A549 (cell line): ENCODE measurements at regions not wholly inside any gene's neighbourhood (a gene's known extent, or its start where the extent isn't known, plus 50 kb on each side); places are given as distances from the start of the nearest gene placed in this dataset.

Experiments used
- ATAC-seq, 2 experiments: fragments of 200-7000 bp in 1 of 2; fragments of >200 bp in 1 of 2; cut with Nextera tagmentation in 1 of 2; cut with Tn5 transposase in 1 of 2; 3 replicates each; pipeline versions ENCODE4 v1.8.0 to v1.9.1; 2018 to 2020; ENCODE audit warnings: mild to moderate bottlenecking in 1 of 2, moderate library complexity in 1 of 2
- CTCF ChIA-PET: fragments of 300-600 bp; sonication (Branson Sonifier 250); formaldehyde crosslinking; extraction: SDS; loops from one replicate; lab custom pipeline; 2021; ENCODE audit warnings: antibody characterized with exemption, inconsistent platforms; lab: Yijun Ruan, JAX
- POLR2A ChIA-PET: fragments of 350-600 bp; formaldehyde crosslinking; extraction: SDS; loops from one replicate; lab custom pipeline; 2021; ENCODE audit warnings: antibody characterized with exemption, inconsistent platforms; lab: Yijun Ruan, JAX
- DNase-seq, 2 experiments: peaks; one replicate each; pipeline versions ENCODE4 v3.0.0 to v3.0.0-alpha.2; 2011 to 2016; ENCODE audit warnings: low read depth in 1 of 2, low spot score in 1 of 2
- FAIRE-seq: peaks from 2 replicates; lab custom pipeline; 2011; peaks lifted over from hg19 to GRCh38; lab: Jason Lieb, UNC
- H3K27ac ChIP-seq, 2 experiments: fragments of >200 bp; sonication (Bioruptor Twin); formaldehyde crosslinking; 3 replicates each; pipeline ENCODE4 v1.5.1; 2016 to 2017
- H3K4me1 ChIP-seq: fragments of >200 bp; sonication (Bioruptor Twin); formaldehyde crosslinking; 3 replicates; pipeline ENCODE4 v1.6.1; 2016
- H3K4me2 ChIP-seq: fragments of >200 bp; sonication (Bioruptor Twin); formaldehyde crosslinking; 3 replicates; pipeline ENCODE4 v1.6.1; 2016
- H3K4me3 ChIP-seq: fragments of >200 bp; sonication (Bioruptor Twin); formaldehyde crosslinking; 3 replicates; pipeline ENCODE4 v1.5.1; 2016
- H3K9me3 ChIP-seq: fragments of >200 bp; sonication (Bioruptor Twin); formaldehyde crosslinking; 3 replicates; pipeline ENCODE4 v1.6.1; 2016
- CTCF ChIP-seq: fragments of >200 bp; sonication (Bioruptor Twin); formaldehyde crosslinking; IDR thresholded peaks from 3 replicates; pipeline ENCODE4 v1.5.1; 2016
- EP300 ChIP-seq, 2 experiments: fragments of >200 bp; sonication (Bioruptor Twin); formaldehyde crosslinking; IDR thresholded peaks; 2 replicates in 1 of 2; 3 replicates in 1 of 2; pipeline ENCODE4 v1.6.1; 2016 to 2017
- FOSB ChIP-seq: fragments of 250-450 bp; sonication (Bioruptor Pico); IDR thresholded peaks from 2 replicates; pipeline ENCODE4 v1.5.0; 2020; ENCODE audit warnings: mild to moderate bottlenecking, moderate library complexity
- JUNB ChIP-seq: fragments of >200 bp; sonication (Bioruptor Twin); formaldehyde crosslinking; IDR thresholded peaks from 2 replicates; pipeline ENCODE4 v1.6.1; 2016
- KDM5A ChIP-seq: fragments of 200-600 bp; sonication (generic); IDR thresholded peaks from 2 replicates; pipeline ENCODE4 v1.6.1; 2016; ENCODE audit warnings: antibody characterized with exemption, mild to moderate bottlenecking
- MAX ChIP-seq: IDR thresholded peaks from 2 replicates; pipeline ENCODE4 v1.6.1; 2012
- MYC ChIP-seq: IDR thresholded peaks from 2 replicates; pipeline ENCODE4 v1.6.1; 2012; ENCODE audit warnings: mild to moderate bottlenecking, inconsistent platforms, low read length, improper control_type of control experiment, borderline replicate concordance
- PBX3 ChIP-seq: IDR thresholded peaks from 2 replicates; pipeline ENCODE4 v1.6.1; 2012
- RAD21 ChIP-seq, 2 experiments: fragments of >200 bp in 1 of 2; sonication (Bioruptor Twin) in 1 of 2; formaldehyde crosslinking in 1 of 2; IDR thresholded peaks in 1 of 2; conservative IDR thresholded peaks in 1 of 2; 2 replicates in 1 of 2; 3 replicates in 1 of 2; pipeline ENCODE4 v1.6.1; 2012 to 2018; ENCODE audit warnings: inconsistent platforms in 1 of 2
- TFCP2L1 ChIP-seq: fragments of 250-450 bp; sonication (Bioruptor Pico); IDR thresholded peaks from 2 replicates; pipeline ENCODE4 v1.5.0; 2021; ENCODE audit warnings: mild to moderate bottlenecking
- ZNF302 ChIP-seq: fragments of 250-450 bp; sonication (Bioruptor Pico); IDR thresholded peaks from 2 replicates; pipeline ENCODE4 v1.9.0; 2021; ENCODE audit warnings: inconsistent platforms, mild to moderate bottlenecking, moderate library complexity
- ZSCAN20 ChIP-seq: fragments of 250-450 bp; sonication (Bioruptor Pico); IDR thresholded peaks from 2 replicates; pipeline ENCODE4 v1.8.0; 2022; ENCODE audit warnings: mild to moderate bottlenecking, moderate library complexity
- WGBS: methylation state at CpG from one replicate; pipeline ENCODE4 v1.1.6; 2017; ENCODE audit errors: missing lambda C conversion rate; 5-methylcytosine and 5-hydroxymethylcytosine counted together
- TF ChIP-seq, protein P1 (sequence below): fragments of 200-600 bp; sonication (generic); IDR thresholded peaks from 2 replicates; pipeline ENCODE4 v1.6.1; 2016; ENCODE audit warnings: antibody characterized with exemption, mild to moderate bottlenecking, moderate library complexity

GRCh38 chr12:28711421-28711820 is 437.7 kb upstream of the FAR2 start:
- no peaks in the 10 kb centered on the region for H3K9me3 ChIP-seq
- ChIA-PET POLR2A (no interaction called here), CTCF (no interaction called here)
- DNase-seq (no peak), ATAC-seq (no peak), FAIRE-seq (no peak)
- no peaks in the 10 kb centered on the region for H3K4me1 ChIP-seq
- WGBS = 59% methylated on average over 1 of the region's 1 CpG
- H3K4me3 ChIP-seq = no peak overlapping the region
- H3K4me2 ChIP-seq = no peak overlapping the region
- TF ChIP-seq, protein P1, sequence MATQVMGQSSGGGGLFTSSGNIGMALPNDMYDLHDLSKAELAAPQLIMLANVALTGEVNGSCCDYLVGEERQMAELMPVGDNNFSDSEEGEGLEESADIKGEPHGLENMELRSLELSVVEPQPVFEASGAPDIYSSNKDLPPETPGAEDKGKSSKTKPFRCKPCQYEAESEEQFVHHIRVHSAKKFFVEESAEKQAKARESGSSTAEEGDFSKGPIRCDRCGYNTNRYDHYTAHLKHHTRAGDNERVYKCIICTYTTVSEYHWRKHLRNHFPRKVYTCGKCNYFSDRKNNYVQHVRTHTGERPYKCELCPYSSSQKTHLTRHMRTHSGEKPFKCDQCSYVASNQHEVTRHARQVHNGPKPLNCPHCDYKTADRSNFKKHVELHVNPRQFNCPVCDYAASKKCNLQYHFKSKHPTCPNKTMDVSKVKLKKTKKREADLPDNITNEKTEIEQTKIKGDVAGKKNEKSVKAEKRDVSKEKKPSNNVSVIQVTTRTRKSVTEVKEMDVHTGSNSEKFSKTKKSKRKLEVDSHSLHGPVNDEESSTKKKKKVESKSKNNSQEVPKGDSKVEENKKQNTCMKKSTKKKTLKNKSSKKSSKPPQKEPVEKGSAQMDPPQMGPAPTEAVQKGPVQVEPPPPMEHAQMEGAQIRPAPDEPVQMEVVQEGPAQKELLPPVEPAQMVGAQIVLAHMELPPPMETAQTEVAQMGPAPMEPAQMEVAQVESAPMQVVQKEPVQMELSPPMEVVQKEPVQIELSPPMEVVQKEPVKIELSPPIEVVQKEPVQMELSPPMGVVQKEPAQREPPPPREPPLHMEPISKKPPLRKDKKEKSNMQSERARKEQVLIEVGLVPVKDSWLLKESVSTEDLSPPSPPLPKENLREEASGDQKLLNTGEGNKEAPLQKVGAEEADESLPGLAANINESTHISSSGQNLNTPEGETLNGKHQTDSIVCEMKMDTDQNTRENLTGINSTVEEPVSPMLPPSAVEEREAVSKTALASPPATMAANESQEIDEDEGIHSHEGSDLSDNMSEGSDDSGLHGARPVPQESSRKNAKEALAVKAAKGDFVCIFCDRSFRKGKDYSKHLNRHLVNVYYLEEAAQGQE = no peak
- TF ChIP-seq PBX3 = no peak
- no peak for TF ChIP-seq MYC
- TF ChIP-seq JUNB = no peak
- TF ChIP-seq KDM5A = no peak
- no peak for TF ChIP-seq ZNF302 (CRISPR knock-in tag)
- no peak for TF ChIP-seq MAX
- no peak overlapping the region for H3K27ac ChIP-seq

GRCh38 chr12:28742791-28743190 is 406.3 kb upstream of the FAR2 start:
- Histone ChIP-seq H3K4me1 (no peaks in the 10 kb centered on the region), H3K4me3 (no peak overlapping the region), H3K9me3 (no peaks in the 10 kb centered on the region; the same call in 2 of the 3 replicates), H3K27ac (no peak overlapping the region), H3K4me2 (no peak overlapping the region)
- TF ChIP-seq FOSB (CRISPR knock-in tag) (no peak), TFCP2L1 (CRISPR knock-in tag) (no peak), EP300 (IDR thresholded peaks at IDR 0.05) (no peak), JUNB (no peak)
- DNase-seq = no peak
- ATAC-seq = no peak
- FAIRE-seq = no peak
- POLR2A ChIA-PET = no interaction called here
- CTCF ChIA-PET = no interaction called here

- POLR2A ChIA-PET = no interaction called here
- ATAC-seq (no peak), DNase-seq (no peak), FAIRE-seq (no peak)
- Histone ChIP-seq H3K4me2 (no peak overlapping the region), H3K4me3 (no peak overlapping the region), H3K4me1 (no peaks in the 10 kb centered on the region), H3K9me3 (no peaks in the 10 kb centered on the region; the same call in 2 of the 3 replicates), H3K27ac (no peak overlapping the region)
- TF ChIP-seq, protein P1 = no peak
- TF ChIP-seq CTCF (no peak), ZSCAN20 (CRISPR knock-in tag) (no peak), RAD21 (conservative IDR thresholded peaks at IDR 0.05 in 1 of 2, IDR thresholded peaks at IDR 0.05 in 1 of 2) (no peak)
- CTCF ChIA-PET = no interaction called here
- WGBS = 68% methylated on average over 3 of the region's 3 CpGs
These were observed 402.2 kb upstream of the FAR2 start for GRCh38 chr12:28746734-28747325.
